ENCODE measurements at regions not wholly inside any gene's neighbourhood (a gene's known extent, or its start where the extent isn't known, plus 50 kb on each side); places are given as distances from the start of the nearest gene placed in this dataset.
A peak's percentile ranks its signal among the peaks of the same experiment; 100 is the strongest.

- TF ChIP-seq NFATC4 (CRISPR knock-in tag; IDR thresholded peaks at IDR 0.05) = no peak
- TF ChIP-seq, protein P1, sequence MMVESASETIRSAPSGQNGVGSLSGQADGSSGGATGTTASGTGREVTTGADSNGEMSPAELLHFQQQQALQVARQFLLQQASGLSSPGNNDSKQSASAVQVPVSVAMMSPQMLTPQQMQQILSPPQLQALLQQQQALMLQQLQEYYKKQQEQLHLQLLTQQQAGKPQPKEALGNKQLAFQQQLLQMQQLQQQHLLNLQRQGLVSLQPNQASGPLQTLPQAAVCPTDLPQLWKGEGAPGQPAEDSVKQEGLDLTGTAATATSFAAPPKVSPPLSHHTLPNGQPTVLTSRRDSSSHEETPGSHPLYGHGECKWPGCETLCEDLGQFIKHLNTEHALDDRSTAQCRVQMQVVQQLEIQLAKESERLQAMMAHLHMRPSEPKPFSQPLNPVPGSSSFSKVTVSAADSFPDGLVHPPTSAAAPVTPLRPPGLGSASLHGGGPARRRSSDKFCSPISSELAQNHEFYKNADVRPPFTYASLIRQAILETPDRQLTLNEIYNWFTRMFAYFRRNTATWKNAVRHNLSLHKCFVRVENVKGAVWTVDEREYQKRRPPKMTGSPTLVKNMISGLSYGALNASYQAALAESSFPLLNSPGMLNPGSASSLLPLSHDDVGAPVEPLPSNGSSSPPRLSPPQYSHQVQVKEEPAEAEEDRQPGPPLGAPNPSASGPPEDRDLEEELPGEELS (CRISPR knock-in tag; IDR thresholded peaks at IDR 0.05) = no peak
- TF ChIP-seq ZNF138 (CRISPR knock-in tag; conservative IDR thresholded peaks at IDR 0.05) = no peak
- TF ChIP-seq, protein P2, sequence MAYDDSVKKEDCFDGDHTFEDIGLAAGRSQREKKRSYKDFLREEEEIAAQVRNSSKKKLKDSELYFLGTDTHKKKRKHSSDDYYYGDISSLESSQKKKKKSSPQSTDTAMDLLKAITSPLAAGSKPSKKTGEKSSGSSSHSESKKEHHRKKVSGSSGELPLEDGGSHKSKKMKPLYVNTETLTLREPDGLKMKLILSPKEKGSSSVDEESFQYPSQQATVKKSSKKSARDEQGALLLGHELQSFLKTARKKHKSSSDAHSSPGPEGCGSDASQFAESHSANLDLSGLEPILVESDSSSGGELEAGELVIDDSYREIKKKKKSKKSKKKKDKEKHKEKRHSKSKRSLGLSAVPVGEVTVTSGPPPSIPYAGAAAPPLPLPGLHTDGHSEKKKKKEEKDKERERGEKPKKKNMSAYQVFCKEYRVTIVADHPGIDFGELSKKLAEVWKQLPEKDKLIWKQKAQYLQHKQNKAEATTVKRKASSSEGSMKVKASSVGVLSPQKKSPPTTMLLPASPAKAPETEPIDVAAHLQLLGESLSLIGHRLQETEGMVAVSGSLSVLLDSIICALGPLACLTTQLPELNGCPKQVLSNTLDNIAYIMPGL (CRISPR knock-in tag; IDR thresholded peaks at IDR 0.05) = no peak
Observed at GRCh38 chr2:23221901-23222300, 163.1 kb upstream of the KLHL29 start (continued).

- Mint-ChIP-seq H3K4me3 (peak overlapping the region; percentile 41), H3K36me3 (peaks cover 13% of the 10 kb centered on the region), H3K4me1 (peaks cover 13% of the 10 kb centered on the region), H3K9me3 (peaks cover 22% of the 10 kb centered on the region), H3K27ac (peak overlapping the region; percentile 70), H3K27me3 (ENCODE audit: low read depth) (peaks cover 8% of the 10 kb centered on the region)
- ChIA-PET CTCF (interaction anchor here (1.0 kb wide), 1 partner anchor 32 kb away, joined by 3 read pairs; no protein-coding TSS in a partner anchor), POLR2A (interaction anchor here (0.8 kb wide), 1 partner anchor 32 kb away, joined by 4 read pairs; no protein-coding TSS in a partner anchor)
- ATAC-seq (peak; percentile 98), DNase-seq (ENCODE audit: low spot score) (peak; percentile 33)
- TF ChIP-seq EMX1 (CRISPR knock-in tag; IDR thresholded peaks at IDR 0.05) (no peak), HMGA2 (CRISPR knock-in tag; IDR thresholded peaks at IDR 0.05) (no peak), FOXK1 (CRISPR knock-in tag; IDR thresholded peaks at IDR 0.05) (peak; percentile 29; the same call in 1 of the 2 replicates), GRHL2 (CRISPR knock-in tag; IDR thresholded peaks at IDR 0.05; ENCODE audit: insufficient replicate concordance, severe bottlenecking) (no peak), ETV6 (CRISPR knock-in tag; IDR thresholded peaks at IDR 0.05) (no peak)
- TF ChIP-seq, protein P1 (CRISPR knock-in tag; IDR thresholded peaks at IDR 0.05) = 0 out of 2 replicates have a peak, but pooled peaks have one; percentile 37
Observed at GRCh38 chr2:23230885-23231284, 154.1 kb upstream of the KLHL29 start.

DNA sequence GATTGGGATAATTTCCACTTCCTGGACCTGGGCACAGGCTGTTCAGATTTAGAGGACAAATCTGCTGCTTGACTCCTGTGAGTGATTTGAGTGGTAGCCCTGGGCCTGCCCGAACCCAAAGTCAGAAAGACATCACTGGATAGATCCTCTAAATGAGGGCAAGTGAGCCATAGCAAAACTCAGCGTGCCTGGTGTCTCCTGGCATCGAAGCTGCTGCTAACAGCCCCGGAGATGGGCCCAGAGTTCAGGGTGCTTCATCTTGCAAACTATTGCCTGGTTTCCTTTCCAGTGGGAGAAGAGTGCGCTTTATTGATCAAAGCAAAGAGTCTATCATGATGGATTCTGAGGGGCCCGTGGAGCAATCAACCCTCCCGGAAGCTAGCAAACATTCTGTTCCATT, 153.1 kb upstream of the KLHL29 start:
- DNase-seq (ENCODE audit: low spot score) (no peak), ATAC-seq (no peak)
- Mint-ChIP-seq H3K27ac (no peak overlapping the region), H3K4me1 (peaks cover 13% of the 10 kb centered on the region), H3K36me3 (peaks cover 13% of the 10 kb centered on the region), H3K27me3 (ENCODE audit: low read depth) (peaks cover 8% of the 10 kb centered on the region), H3K9me3 (peaks cover 22% of the 10 kb centered on the region), H3K4me3 (no peak overlapping the region)
- POLR2A ChIA-PET = no interaction called here
- CTCF ChIA-PET = no interaction called here
- TF ChIP-seq MYBL2 (CRISPR knock-in tag; IDR thresholded peaks at IDR 0.05) = no peak
- TF ChIP-seq ATF6 (CRISPR knock-in tag; IDR thresholded peaks at IDR 0.05) = no peak
- no peak for TF ChIP-seq RORB (CRISPR knock-in tag; IDR thresholded peaks at IDR 0.05)
- TF ChIP-seq SP1 (CRISPR knock-in tag; conservative IDR thresholded peaks at IDR 0.05) = no peak
- no peak for TF ChIP-seq FOXJ3 (CRISPR knock-in tag; IDR thresholded peaks at IDR 0.05; ENCODE audit: borderline replicate concordance)
- TF ChIP-seq GRHL2 (CRISPR knock-in tag; IDR thresholded peaks at IDR 0.05; ENCODE audit: insufficient replicate concordance, severe bottlenecking) = no peak
- no peak for TF ChIP-seq ARID4B (CRISPR knock-in tag; IDR thresholded peaks at IDR 0.05; ENCODE audit: borderline replicate concordance)
- TF ChIP-seq, protein P3, sequence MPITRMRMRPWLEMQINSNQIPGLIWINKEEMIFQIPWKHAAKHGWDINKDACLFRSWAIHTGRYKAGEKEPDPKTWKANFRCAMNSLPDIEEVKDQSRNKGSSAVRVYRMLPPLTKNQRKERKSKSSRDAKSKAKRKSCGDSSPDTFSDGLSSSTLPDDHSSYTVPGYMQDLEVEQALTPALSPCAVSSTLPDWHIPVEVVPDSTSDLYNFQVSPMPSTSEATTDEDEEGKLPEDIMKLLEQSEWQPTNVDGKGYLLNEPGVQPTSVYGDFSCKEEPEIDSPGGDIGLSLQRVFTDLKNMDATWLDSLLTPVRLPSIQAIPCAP (CRISPR knock-in tag; IDR thresholded peaks at IDR 0.05) = no peak
- no peak for TF ChIP-seq ZNF423 (CRISPR knock-in tag; IDR thresholded peaks at IDR 0.05)
- no peak for TF ChIP-seq ZNF121 (CRISPR knock-in tag; IDR thresholded peaks at IDR 0.05)
- TF ChIP-seq NR3C1 (CRISPR knock-in tag; conservative IDR thresholded peaks at IDR 0.05; ENCODE audit: low read depth) = no peak

All from WTC11 (cell line).